IPS-NIHi7 (cell line): ENCODE measurements at regions not wholly inside any gene's neighbourhood (a gene's known extent, or its start where the extent isn't known, plus 50 kb on each side); places are given as distances from the start of the nearest gene placed in this dataset.
A peak's percentile ranks its signal among the peaks of the same experiment; 100 is the strongest.

Source experiments
- DNase-seq: peaks from one replicate; pipeline ENCODE4 v3.0.0; 2012; ENCODE audit warnings: mixed read lengths; ENCODE audit errors: extremely low spot score

DNA sequence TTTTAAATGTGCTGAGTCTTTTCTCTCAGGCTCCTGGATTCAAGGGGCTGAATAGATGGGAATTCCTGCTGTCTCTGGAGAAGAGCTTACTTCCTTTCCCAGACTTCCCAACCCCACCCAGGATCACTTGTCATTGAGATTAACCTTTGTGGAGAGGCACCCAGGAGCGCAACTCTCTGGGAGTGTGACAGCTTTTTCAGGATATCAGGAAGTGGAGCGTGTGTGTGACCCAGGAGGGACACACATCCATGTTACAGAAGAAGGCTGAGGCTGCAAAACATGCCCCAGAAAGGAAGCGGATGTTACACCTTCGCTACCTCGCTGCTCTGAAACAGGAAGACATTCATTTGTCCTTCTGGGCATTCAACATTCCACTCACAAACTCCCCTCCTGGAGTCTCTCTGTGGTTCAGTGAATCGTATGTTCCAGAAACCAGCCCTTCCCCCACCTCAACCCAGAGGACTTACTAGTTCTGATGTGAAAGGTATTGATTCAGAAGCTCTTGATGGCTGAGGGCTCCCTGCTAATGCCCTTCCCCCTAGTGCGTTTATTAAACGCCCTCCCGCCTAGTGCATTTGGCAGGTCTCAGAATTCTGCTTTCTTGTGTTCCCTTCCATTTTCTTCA is 523.9 kb downstream of the TNS1 start:
- peak; percentile 14 for DNase-seq

DNA sequence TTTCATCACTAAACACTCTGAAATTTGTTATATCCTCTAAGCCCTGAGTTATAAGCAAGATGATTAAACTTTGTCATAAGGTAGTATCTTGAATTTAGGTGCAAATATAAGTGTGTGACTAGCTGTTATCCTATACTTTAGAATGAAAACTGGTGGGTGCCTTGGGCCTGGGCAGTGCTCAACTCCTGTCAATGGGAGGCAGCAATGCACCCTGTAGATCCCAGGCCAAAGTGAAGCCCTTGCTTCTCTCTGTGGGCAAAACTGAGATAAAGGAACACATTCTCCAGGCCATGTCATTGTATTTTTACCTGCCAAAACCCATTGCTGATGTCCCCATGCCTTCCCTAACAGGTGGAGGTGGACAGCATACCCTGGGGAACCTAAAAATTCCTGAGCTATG is 525.2 kb downstream of the TNS1 start:
- DNase-seq, result peak; percentile 31

DNA sequence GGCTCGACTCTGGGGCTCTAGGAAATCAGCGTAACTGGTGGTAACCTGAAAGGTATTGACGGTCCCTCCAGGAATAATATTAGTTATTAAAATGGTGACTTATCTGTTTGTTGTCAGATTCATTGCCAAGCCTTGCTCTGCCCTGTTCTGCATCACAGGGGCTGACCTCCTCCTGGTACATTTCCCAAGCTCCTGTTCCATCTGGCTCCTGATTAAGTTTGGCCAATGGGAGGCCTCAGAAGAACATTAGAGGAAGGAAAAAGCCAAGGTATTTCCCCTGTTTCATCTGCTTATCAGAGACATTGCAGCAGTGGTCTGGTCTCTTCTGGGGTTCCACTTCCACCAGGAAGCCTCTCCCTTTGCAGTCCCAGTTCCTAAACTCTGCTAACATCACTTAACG is 527.0 kb downstream of the TNS1 start:
- DNase-seq, result no peak

DNA sequence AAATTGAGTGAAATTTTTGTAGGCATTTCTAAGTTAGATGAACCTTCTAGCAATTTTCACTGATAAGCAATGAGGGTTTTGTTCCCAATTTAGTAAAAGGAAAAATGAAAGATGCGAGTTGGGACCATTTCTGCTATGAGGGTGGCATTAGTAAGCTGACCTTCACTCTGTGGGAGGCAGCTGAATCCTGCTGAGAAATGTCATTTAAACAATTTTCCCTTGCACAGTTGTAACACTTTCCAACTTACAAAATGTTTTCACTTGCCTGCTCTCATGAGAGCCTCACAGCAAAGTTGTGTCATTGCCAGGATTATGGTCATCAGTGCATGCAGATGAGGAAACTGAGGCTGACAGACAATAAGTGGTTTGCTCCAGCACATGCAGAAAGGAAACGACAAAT is 527.7 kb downstream of the TNS1 start:
- no peak for DNase-seq

DNA sequence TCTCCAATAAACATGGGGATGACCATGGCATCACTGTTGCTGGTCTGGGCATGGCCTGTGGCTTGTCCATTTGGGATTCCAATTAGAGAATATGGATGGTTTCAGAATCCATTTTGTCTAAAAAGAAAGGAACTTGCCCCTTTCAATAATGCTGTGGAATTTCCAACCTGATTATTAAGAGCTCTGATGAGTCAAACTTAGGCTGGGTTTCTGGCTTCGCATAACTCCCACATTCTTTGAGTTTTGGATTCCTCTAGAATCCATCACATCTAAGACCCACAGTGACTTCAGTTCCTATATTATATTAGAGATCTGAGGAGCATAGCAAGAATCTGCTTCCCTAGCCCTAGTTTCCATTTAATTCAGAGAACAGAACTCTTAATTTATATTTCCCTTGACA is 531.5 kb downstream of the TNS1 start:
- DNase-seq, result no peak

DNA sequence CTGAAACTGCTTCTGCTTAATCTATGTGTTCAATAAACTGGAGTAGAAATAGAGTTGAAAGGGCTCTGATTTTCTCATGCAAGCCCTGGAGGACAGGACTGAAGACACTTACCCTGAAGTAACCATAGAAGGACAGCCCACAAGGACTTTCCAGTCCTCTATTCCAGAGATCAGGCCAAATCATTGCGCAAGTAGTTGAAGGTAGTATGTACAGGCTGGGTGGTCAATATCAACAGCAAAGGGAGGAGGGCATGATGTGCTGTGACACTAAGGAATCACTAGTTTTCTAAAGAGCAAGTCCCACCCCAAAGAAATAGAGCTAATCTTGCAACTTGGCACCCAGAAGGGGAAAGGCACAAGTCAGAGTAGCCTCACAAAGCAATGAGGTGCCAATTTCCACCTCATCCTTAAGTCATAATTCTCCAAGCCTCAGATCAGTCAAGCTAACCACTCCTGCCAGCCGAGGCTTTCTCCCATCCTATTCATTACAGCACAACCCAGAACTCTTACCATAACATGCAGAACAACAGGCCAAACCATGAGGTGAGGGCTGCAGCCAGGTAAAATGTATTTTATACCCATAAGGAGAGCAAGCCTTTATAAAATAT is 533.5 kb downstream of the TNS1 start:
- no peak for DNase-seq

DNA sequence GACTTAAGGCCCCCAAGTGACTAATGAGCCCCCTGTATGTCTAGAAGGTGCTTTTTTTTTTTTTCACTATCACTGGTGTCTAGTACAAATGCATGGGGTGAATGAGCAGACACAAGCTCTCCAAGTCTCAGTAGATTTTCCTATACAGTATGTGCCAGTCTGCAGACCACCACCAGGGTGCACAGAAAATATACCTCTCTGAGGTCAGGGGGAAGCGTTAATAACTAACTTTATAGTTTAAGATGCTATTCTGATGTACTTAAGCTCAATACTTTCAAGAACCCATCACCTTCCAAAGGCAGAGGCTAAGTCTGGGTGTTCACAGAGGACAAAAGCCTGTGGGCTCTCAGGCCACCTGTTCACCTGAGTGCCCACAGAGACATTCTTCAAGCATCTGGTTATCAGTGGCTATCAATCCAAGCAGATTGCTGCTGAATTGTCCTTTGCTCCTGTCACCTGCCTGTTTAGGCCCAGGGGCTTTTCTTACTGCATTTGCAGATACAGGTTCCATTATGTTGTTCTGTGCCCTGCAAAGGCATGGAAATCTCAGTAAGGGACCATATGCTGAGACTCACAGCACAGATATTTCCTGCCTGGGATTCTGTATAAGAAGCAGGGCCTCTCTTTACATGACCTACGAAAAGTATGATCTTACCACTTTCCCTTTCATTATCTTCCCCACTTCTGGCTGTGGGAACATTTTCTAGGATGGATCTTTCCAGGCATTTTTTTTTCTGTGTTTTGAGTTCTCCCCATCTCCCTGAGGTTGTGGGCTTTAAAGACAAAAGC is 534.6 kb downstream of the TNS1 start:
- DNase-seq, result no peak

DNA sequence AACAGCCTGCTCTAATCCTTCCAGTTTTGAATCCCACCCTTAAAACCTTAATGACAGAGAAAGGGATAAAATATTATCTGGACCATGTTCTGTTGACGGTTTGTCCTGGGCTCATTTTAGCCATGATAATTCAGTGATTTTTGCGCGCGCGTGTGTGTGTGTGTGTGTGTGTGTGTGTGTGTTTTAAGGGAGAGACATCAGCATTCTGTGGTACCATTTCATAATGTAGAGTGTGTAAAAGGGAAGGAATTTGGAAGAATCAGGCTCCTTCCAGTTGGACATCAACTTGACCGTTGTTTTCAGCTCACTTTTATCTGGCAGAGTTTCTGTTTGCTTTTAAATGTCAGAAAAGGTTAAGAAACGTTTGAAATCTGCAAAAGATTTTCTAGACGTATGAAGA is 535.5 kb downstream of the TNS1 start:
- no peak for DNase-seq

DNA sequence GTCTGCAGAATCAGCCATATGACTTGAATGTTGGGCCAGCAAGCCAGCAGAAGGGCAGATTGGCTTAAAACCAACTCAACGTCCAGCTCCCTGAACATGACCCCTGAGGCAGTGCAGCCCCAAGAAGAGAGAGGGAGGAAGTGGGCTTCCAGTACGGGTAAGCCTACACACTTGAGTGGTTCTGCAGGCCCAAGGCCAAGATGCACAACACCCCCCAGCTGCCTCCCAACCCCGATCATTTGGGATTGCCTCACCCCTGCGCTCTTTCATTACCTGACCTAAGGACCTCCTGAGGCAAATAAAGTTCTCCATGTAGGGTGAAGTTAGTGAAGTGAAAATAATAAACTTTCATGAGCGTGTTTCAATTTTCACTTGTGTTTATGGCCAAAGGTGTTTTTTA is 536.0 kb downstream of the TNS1 start:
- no peak for DNase-seq

DNA sequence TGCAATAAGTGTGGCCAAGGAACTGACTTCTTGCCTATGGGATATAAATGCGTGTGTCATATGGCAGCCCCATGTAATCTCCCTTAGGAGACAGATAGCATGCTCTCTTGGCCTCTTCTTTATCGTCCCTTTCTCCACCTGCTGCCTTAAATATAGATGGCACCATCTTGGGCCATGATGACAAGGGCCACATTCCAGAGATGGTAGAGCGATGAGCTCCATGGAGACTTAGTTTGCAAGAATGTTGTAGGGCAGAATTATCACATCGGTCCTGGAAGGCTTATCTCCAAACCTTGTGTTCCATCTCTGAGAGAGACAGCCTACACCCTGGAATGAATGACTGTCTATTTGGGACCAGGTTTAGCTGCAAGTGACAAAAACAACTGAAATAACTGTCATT is 536.7 kb downstream of the TNS1 start:
- DNase-seq, result no peak

DNA sequence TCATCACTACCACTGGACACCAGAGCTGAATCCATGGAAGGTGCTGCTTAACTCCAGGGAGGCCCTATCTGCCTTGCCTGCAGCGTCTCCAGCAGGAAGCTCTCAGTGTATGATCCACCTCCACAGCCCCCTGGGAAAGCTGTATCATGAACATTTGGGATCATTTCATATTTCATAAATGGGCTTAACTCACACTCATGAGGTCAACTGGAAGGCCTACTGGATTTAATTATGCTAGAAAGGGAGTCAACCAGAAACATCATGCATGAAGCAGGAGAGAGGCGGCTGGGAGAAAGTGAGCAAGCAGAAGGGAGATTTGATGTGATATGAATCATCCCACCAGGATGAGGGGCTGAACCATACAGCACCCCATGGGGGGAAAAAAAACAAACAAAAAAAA is 537.7 kb downstream of the TNS1 start:
- DNase-seq, result no peak

DNA sequence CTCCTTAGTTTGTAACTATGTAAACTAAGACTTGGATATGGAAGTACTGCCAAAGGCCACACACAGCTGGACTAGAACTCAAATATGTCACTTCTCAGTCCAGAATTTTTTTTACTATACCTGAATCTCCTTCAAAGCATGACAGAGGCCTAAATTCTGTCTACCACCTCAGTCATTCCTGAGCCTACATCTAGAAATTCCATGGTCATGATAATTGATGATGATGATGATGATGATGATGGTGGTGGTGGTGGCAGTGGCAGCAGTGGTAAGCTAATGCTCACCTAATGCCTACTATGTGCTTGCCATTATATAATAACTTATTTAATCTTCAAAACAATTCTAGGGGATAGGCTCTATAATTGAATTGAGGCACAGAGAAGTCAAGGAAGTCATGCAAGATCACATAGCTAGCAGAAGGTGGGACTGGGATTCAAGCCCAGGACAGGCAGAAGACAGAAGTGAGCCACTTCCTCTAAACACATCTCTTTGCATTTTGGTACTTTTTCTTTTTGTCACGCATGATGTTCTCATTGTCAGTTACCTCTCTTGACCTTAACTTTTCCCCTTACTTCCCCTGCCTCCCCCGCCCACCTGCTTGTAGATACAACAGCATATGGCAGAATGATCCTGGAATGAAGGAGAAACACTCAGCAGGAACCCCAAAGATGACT is 539.3 kb downstream of the TNS1 start:
- DNase-seq, result no peak

DNA sequence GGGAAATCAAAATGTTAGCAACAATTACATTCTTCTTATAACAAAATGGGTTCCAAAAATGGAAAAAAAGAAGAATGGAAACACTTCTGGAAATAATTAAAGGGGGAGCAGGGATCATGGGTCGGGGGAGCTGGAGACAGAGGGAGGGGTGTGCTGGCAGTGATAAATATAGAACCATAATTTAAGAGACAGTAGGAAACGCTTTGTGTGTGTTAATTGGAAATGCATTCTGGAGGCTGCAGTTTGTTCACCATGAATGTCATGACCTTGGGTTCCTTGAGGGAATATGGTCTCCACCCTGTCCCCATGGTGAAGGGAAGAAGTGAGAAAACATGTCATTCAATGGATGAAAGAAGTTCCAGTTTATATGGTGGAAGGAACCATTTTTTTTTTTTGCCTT is 540.7 kb downstream of the TNS1 start:
- DNase-seq, result no peak

DNA sequence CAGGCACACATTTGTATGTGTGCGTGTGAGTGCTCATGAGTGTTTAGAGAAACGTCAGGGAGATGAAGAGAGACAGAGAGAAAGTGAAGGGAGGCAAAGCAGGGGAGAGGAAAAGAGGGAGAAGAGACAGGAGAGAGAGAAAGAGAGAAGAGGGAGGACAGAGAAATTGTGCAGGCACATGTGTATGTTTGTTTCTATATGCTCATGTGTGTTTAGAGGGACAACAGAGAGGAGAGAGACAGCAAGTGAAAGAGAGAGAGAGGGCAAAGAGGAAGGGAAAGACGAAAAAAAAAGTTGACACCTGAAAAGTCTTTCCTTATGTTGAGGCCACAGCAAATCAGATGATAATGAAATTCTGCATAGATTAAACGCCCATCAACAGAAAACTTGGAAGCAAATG is 541.1 kb downstream of the TNS1 start:
- DNase-seq, result no peak

DNA sequence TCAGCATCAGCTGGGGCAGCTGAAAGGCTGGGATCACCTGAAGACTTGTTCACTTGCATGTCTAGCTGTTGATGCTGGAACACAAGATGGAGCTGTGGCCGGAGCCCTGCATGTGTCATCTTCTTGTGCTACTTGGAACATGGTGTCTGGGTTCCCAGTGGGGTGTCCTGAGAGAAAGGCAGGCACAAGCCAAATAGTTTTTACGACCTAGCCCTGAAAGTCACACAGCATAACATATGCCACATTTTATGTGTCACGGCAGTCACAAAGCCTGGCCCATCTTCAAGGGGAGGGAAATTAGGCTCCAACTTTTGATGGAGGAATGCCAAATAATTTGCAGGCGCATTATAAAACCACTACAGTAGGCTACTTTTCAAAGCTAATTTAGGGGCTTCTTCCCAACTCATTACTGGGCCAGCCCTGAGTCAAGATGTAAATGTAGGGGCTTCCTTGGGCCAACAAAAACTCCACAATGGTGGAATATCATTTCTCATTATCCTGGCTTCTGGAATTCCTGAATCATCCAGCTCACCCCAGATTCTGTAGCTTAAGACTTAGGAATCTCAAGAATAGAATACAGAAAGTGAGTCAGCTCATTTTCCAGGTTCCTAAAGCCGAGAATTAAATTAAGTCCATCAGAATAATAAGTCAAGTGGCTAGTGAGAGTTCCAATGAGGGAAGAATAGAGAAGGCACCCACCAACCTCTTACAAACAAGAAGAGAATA is 543.0 kb downstream of the TNS1 start:
- no peak for DNase-seq

DNA sequence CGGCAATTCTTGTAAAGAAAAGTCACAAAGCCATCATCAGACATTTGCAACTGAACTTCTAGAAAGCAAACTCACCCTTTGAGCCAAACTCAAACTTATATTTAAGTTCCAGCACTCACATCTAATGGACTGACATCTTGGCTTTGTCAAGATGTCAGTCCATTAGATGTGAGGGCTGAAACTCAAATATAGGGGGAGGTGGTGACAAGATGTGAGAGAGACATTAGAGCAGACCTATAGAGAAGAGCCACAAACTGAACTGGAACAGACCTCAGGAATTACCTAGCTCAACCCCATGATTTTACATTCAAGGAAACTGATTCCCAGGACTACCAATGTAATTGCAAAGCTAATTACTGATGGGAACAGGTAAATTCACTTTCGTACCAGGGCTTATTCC is 543.8 kb downstream of the TNS1 start:
- DNase-seq, result no peak

DNA sequence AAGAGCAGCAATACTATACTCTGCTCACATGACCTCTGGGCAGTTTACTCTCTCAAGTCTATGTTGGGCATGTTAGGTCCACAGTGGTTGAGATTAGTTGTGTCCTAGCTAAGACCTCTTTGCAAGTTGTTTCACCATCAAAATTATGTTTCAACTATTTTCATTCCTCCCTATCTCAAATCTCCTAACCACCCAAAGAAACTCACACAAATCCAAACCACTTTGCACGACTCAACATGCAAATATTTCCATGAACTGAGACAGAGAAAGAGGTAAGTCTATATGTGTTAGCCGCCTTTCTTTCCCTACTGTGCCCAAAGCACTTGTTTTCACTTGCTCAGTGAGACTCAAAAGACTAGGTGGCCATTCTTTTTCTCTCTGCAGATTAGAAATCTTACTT is 546.8 kb downstream of the TNS1 start:
- DNase-seq, result no peak

DNA sequence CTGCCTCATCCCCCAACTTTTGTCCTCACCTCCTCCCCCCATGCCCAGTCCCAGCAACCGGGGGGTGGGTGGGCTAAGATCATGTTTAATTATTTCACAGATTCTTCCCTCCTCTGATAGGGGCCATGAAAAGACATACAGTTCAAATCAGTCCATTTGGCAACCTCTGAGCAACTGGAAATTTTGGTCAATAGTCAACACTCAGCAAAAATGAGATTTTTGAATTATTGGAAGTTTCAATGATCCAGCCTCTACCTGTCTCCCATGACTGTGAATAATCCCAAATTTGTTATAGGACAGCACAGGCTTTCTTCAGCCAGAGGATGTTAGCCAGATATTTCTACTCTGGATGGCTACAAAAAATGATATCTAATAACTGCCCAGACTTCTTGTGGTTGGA is 549.9 kb downstream of the TNS1 start:
- DNase-seq, result no peak

DNA sequence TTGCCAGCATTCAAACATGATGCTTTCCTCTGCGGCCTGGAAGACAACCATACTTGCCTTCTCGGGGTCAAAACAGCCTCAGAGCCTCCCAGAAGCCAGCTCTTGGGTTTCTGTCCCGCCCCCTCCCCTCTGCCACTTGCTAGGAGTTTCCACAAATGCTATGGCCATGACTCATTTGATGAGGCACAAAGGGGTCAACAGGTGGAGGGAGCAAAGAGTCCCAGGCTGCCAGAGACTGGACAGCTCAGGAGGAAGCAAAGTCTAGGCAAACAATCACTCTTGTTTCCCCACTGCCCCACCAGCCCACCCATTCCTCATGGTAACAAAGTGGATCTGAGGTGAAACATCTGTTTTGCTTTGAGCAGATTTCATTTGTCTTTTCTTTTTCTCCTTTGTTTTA is 551.1 kb downstream of the TNS1 start:
- peak; percentile 42 for DNase-seq

DNA sequence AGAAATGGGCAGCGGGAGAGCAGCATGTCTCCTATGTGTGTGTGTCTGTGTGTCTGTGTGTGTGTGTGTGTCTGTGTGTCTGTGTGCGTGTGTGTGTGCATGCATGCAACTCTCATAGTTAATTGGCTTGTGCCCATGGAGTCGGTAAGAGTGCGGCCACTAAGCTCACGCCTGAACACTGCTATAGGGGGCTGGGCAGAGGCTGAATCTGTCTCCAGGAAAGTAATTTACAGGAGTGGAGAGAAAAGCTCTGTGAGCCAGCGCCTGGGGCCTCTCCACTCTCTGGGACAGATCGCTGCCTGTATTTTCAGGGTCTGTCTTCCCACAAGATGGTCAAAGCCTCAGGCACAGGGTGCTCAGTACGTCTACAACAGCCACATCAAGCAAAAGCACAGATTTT is 553.4 kb downstream of the TNS1 start:
- DNase-seq, result no peak

DNA sequence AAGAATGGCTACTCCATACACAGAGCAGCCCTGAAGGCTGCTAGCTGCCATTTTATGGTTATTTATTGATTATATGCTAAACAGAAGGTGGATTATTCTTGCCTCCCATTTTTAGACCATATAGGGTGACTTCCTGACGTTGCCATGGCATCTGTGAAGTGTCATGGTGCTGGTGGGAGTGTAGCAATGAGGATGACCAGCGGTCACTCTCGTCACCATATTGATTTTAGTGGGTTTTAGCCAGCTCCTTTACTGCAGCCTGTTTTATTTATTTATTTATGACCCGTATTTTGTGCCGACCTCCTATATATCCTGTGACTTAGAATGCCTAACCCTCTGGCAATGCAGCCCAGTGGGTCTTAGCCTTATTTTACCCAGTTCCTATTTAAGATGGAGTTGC is 553.9 kb downstream of the TNS1 start:
- DNase-seq, result no peak

DNA sequence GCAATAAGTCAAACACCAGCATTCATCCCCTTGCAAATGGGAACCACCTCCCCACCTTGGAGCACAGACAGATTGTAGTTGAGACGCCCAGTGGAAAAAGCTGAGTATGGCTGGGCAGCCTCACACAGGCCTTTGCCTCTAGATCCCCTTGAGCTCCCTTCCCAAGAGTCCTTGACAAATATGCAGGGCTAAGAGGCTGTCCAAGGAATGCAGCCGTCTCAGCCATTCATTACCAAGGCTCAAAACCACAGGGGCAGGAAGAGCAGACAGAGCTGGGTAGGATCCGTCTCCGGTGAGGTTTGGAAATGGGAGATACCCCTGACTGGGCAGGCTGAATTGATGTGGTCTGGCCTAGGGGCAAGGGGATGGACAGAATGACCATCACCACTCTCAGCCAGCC is 557.1 kb downstream of the TNS1 start:
- DNase-seq, result no peak
